ENCODE measurements at regions not wholly inside any gene's neighbourhood (a gene's known extent, or its start where the extent isn't known, plus 50 kb on each side); places are given as distances from the start of the nearest gene placed in this dataset.

DNA sequence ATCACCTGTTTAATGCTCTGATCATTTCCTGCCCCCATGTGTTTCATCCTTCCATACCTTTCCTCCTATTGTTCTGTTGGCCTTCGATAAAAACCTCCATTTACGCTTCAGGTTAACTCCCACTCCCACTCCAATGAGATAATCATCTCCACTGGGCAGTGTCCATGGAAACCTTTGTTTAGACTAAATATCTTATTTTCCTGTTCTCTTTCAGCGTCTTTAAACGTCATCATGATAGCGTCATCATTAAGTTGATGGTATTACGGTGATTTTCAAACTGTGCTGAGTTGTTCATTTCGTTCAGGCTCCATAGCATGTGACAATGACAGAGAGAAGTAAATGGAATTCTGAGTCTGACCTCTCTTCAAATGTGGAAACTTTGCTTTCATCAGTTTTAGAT lies 970.5 kb upstream of the SLC35B3 start:
- no peak for DNase-seq (ENCODE audit: extremely low read depth, low read depth)
- no peak overlapping the region for H3K4me3 ChIP-seq (replicated peaks; ENCODE audit: low read depth, low read length)
- TF ChIP-seq, protein P1, sequence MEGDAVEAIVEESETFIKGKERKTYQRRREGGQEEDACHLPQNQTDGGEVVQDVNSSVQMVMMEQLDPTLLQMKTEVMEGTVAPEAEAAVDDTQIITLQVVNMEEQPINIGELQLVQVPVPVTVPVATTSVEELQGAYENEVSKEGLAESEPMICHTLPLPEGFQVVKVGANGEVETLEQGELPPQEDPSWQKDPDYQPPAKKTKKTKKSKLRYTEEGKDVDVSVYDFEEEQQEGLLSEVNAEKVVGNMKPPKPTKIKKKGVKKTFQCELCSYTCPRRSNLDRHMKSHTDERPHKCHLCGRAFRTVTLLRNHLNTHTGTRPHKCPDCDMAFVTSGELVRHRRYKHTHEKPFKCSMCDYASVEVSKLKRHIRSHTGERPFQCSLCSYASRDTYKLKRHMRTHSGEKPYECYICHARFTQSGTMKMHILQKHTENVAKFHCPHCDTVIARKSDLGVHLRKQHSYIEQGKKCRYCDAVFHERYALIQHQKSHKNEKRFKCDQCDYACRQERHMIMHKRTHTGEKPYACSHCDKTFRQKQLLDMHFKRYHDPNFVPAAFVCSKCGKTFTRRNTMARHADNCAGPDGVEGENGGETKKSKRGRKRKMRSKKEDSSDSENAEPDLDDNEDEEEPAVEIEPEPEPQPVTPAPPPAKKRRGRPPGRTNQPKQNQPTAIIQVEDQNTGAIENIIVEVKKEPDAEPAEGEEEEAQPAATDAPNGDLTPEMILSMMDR (IDR thresholded peaks at IDR 0.05; ENCODE audit: low read depth, low read length, missing control alignments): no peak

DNA sequence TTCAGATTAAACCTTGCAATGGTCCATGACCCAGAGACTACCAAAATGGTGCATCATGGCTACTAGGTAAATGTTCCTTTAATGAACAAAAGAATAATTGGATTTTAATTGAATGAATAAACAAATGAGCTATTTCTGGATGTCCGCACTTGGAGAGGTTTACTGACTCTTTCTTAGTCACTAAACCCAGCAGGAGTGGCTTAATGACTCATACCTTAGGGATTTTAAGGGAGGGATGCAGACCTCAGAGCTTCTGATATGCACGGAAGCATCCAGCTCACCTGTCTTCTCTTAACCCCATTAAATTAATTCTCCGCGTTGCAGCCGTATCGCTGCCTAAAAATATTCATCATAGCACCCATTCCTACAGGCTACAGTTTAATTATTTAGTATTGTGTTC lies 970.0 kb upstream of the SLC35B3 start:
- TF ChIP-seq, protein P1 (IDR thresholded peaks at IDR 0.05; ENCODE audit: low read depth, low read length, missing control alignments): no peak
- DNase-seq (ENCODE audit: extremely low read depth, low read depth): peak; percentile 36
- H3K4me3 ChIP-seq (replicated peaks; ENCODE audit: low read depth, low read length): no peak overlapping the region

GRCh38 chr6:9404351-9405146 lies 969.2 kb upstream of the SLC35B3 start:
- TF ChIP-seq, protein P1 (IDR thresholded peaks at IDR 0.05; ENCODE audit: low read depth, low read length, missing control alignments): no peak
- DNase-seq (ENCODE audit: extremely low read depth, low read depth): peak; percentile 25
- no peak overlapping the region for H3K4me3 ChIP-seq (replicated peaks; ENCODE audit: low read depth, low read length)

DNA sequence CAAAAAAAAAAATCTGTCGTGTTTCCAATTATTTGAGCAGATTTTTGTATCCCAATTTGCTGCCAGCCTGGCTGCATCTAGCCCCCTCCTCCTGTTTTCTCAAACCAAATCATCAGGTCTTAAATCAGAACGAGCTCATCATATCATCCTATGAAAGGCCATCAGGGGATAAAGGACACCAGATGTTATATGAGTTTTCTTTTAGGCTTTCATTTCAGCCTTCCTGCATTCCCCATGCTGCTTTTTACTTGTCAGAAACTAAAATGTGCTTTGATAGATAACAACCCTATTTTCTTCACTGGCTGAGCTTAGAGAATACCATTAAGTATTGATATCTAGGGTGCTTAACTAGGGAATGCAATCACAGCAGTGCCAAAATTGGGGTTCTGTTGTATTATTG lies 968.4 kb upstream of the SLC35B3 start:
- no peak overlapping the region for H3K4me3 ChIP-seq (replicated peaks; ENCODE audit: low read depth, low read length)
- DNase-seq (ENCODE audit: extremely low read depth, low read depth): no peak
- TF ChIP-seq, protein P1 (IDR thresholded peaks at IDR 0.05; ENCODE audit: low read depth, low read length, missing control alignments): no peak

GRCh38 chr6:9401960-9402359 lies 966.6 kb upstream of the SLC35B3 start:
- TF ChIP-seq, protein P1 (IDR thresholded peaks at IDR 0.05; ENCODE audit: low read depth, low read length, missing control alignments): no peak
- no peak overlapping the region for H3K4me3 ChIP-seq (replicated peaks; ENCODE audit: low read depth, low read length)
- DNase-seq (ENCODE audit: extremely low read depth, low read depth): no peak

DNA sequence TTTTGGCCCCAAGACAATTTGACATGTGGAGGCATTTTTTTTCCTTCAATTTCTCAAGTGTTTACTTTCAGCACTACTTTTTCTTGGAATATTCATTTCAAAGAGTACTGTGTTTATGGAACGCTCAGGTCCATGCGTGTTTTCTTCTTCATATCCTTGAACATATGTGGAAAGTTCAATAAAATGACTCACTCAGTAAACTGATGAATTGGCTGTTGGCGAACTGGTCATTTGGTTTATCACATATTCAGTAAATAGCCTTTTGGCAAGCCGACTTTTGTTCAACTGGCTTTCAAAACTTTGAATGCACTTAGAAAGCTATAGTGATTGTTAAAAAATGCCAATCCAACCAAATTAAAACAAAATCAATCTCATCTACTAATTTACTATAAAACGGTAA lies 964.6 kb upstream of the SLC35B3 start:
- TF ChIP-seq, protein P1 (IDR thresholded peaks at IDR 0.05; ENCODE audit: low read depth, low read length, missing control alignments): no peak
- DNase-seq (ENCODE audit: extremely low read depth, low read depth): no peak
- no peak overlapping the region for H3K4me3 ChIP-seq (replicated peaks; ENCODE audit: low read depth, low read length)
